Hepatocyte (in vitro differentiated cells): ENCODE measurements at regions not wholly inside any gene's neighbourhood (a gene's known extent, or its start where the extent isn't known, plus 50 kb on each side); places are given as distances from the start of the nearest gene placed in this dataset.

Experiments used
- CTCF ChIP-seq: fragments of 200-600 bp; sonication (generic); IDR thresholded peaks from 2 replicates; pipeline ENCODE4 v1.5.1; 2016; ENCODE audit warnings: antibody characterized with exemption, mild to moderate bottlenecking; ENCODE audit not compliant: poor library complexity
- EZH2 ChIP-seq: fragments of 200-600 bp; sonication (generic); IDR thresholded peaks from 2 replicates; pipeline ENCODE4 v1.6.1; 2016; ENCODE audit warnings: antibody characterized with exemption, mild to moderate bottlenecking, borderline replicate concordance
- EZH2phosphoT487 ChIP-seq: fragments of 200-600 bp; sonication (generic); IDR thresholded peaks from one replicate; pipeline ENCODE4 v1.6.1; 2018; ENCODE audit warnings: antibody characterized with exemption, mild to moderate bottlenecking, low read depth, moderate library complexity; ENCODE audit not compliant: unreplicated experiment, severe bottlenecking

- TF ChIP-seq CTCF (no peak), EZH2phosphoT487 (no peak), EZH2 (no peak)
These were observed 422.9 kb upstream of the ADAMTS9 start for GRCh38 chr3:65110661-65111060.
